NCI-H1436 treated with DMSO at 0.1 percent for 48 hours (cell line): ENCODE measurements at regions not wholly inside any gene's neighbourhood (a gene's known extent, or its start where the extent isn't known, plus 50 kb on each side); places are given as distances from the start of the nearest gene placed in this dataset.

Source experiments
- DNase-seq: peaks from one replicate; lab custom pipeline; 2025; lab: John Stamatoyannopoulos, UW

DNA sequence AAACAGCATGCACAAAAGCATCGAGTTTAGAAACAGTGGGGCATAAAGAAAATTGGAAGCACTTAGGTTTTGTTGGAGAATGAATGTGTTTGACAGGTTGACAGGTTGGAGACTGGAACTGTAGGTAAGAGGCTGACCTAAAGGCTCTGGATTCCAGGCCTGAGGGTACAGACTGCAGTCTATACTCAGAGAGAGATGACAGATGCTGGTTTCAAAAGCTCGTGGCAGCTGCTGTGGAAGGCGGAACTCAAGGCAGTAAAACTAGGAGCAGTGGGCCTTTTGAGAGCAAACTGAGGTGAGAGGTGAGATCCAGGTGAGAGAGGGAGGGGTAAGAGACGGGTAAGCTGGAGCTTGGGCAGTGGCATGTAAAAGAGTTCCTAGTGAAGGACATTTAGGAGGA is 415.2 kb downstream of the TRIML1 start:
- no peak for DNase-seq

GRCh38 chr4:188573104-188573503 is 433.9 kb downstream of the TRIML1 start:
- no peak for DNase-seq

- no peak for DNase-seq
These were observed 439.4 kb downstream of the TRIML1 start for GRCh38 chr4:188578657-188579056.

GRCh38 chr4:188596021-188596420 is 456.8 kb downstream of the TRIML1 start:
- DNase-seq = no peak

GRCh38 chr4:188603646-188604045 is 464.4 kb downstream of the TRIML1 start:
- no peak for DNase-seq

DNA sequence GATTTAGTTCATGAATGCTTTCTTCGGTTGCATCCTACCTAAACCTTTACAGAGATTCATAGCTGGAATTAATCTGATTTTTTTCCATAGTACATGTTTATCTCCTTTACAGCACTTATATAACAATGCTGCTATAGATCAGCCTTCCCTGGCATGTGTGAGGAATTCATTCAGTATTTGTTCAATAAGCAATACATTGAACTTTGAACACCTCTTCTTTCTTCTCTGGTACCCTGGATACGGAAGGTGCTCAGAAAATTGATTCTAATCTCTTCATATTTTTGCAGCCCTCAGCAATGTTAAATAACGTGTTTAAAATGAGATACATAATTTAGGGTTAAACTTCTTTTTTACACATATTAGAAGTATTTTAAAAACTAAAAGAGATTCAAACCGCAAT is 467.4 kb downstream of the TRIML1 start:
- no peak for DNase-seq

- DNase-seq = no peak
These were observed 471.9 kb downstream of the TRIML1 start for GRCh38 chr4:188611143-188611542.

- no peak for DNase-seq
These were observed 473.4 kb downstream of the TRIML1 start for GRCh38 chr4:188612659-188613058.

DNA sequence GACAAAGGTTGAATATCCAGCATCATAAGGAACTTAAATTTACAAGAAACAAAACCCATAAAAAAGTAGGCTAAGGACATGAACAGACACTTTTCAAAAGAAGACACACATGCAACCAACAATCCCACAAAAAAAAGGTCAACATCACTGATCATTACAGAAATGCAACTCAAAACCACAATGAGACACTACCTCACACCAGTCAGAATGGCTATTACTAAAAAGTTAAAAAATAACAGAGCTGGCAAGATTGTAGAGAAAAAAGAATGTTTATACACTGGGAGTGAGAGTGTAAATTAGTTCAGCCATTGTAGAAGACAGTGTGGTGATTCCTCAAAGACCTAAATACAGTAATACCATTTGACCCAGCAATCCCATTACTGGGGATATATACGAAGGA is 474.7 kb downstream of the TRIML1 start:
- DNase-seq = no peak

DNA sequence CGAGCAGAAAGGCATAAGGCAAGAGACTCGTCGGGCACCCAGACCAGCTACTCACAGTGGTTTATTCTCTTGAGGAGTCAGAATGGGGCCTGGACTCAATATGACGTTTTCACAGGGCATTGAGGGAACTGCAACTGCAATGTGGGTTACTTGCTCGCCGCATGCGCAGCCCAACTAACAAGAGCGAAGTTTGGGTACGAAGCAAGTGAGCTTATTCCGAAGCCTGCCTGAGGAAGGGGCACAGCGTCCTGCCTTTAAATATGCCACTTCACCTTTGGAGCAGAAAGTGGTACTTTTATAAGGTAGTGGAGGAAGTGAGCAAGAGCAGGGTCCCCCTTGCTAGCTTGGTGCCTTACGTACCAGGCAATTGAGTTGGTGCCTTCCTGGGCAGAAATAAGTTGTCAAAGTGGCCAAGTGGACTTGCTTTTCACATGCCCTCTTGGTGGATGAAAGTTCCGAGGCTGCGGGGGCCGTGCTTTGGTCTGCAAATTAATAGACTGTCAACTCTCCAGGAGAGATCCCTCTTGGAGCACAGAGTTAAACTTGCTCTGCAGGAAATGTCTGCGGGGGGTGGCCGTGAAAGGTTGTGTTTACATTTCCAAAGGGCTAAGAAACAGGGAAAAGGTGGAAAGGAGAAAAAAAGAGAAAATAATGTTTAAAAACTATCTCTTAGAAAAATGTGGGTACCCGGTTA is 480.4 kb downstream of the TRIML1 start:
- DNase-seq = no peak

DNA sequence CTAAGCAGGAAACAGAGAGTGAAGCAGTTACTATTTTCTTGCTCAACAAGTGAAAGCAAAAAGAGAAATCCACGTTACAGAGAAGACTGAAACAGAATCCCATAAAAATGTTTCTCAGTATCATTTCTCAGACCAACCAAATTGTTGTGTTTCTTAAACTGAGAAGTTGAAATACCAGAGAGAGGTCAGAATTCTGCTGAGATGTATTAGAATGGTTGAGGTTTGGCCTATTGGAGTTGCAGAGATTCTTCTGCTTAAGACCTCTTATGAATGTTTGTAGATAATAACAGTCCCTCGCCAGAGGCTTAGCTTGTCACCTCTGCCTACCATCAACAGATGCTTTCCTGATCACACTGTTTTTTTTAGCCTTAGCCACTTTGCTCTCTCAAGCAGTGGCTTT is 481.4 kb downstream of the TRIML1 start:
- no peak for DNase-seq

- no peak for DNase-seq
These were observed 484.1 kb downstream of the TRIML1 start for GRCh38 chr4:188623314-188623854.

DNA sequence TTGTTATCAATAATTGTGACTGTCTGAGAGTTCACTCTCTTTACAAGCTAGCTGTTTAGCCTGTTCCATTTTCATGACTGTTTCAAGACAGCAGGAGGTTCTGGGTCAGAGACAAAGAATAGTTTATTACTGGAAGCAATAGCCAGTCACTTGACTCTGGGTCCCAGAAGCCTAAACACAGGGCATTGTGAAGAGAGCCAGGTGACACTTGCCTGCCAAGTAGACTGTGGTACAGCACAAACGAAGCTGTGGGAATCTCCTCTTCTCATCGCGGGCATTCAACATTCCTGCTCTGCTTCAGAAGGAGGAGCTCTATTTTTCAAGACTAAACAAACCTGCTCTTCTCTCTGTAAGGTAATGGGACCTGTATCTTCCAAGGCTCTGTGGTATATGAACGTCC is 485.1 kb downstream of the TRIML1 start:
- no peak for DNase-seq

DNA sequence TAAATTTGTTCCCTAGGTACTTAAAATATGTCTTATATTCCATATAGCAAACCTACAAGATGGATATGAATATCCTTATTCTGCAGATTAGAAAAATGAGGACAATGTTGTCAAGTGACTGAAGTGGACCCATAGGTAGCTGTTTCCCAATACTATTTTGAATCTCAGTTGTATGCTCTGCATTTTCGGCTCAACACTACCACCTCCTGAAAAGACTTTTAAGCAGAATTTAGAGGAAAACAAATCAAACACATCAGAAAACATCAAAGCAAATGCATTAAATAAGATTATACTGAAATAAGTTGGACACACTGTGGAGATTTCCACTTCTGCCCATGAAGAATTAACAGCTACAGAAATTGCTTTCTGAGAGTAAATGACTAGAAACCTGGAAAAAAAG is 488.7 kb downstream of the TRIML1 start:
- no peak for DNase-seq

DNA sequence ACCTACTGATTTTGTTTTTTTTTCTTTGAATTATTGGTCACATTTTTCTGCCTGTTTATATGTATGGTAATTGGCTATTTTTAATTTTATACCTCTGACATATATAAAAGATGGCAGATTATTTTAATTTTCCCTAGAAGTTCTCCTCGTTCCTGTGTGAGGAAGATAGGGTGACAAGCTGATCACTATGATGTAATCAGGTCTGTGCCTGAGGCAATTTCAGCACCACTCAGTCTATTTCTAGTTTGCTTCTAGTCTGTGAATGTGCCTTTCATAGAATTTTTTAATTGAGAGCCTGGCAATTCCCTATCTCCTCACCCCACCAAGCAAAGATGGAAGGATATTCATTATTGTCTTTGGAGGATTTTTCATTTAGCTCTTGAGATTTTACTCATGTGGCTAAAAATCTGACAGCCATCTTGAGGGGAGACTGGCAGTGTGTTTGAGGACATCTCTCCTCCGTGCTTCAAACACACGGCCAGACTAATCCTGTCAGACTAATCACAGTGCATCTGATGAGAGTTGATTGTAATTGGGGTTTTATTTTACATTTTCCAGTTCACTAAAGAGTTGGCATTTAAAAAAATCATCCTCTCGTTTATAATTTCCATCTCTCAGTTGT is 500.3 kb downstream of the TRIML1 start:
- no peak for DNase-seq

GRCh38 chr4:188647820-188648370 is 508.7 kb downstream of the TRIML1 start:
- no peak for DNase-seq

- DNase-seq = no peak
These were observed 510.4 kb downstream of the TRIML1 start for GRCh38 chr4:188649635-188650034.

DNA sequence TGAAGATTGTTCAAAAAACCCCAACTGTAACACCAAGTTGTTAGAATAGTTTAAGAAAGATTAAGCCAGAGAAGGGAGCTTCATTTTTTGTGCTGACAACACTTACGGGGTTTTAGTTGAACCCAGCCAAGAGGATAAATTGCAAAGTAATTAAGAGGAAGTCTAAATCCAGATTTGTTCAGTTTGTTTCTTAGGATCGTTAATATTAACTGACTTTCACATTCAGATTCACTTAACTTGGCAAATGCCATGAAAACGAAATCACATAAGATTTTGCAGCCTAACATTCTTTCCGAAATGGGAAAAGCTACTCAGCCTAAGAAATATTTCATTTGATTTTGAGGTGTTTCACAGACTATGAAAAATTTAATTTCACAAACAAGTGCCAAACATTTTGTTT is 511.3 kb downstream of the TRIML1 start:
- no peak for DNase-seq

- no peak for DNase-seq
These were observed 518.1 kb downstream of the TRIML1 start for GRCh38 chr4:188657365-188657764.

DNA sequence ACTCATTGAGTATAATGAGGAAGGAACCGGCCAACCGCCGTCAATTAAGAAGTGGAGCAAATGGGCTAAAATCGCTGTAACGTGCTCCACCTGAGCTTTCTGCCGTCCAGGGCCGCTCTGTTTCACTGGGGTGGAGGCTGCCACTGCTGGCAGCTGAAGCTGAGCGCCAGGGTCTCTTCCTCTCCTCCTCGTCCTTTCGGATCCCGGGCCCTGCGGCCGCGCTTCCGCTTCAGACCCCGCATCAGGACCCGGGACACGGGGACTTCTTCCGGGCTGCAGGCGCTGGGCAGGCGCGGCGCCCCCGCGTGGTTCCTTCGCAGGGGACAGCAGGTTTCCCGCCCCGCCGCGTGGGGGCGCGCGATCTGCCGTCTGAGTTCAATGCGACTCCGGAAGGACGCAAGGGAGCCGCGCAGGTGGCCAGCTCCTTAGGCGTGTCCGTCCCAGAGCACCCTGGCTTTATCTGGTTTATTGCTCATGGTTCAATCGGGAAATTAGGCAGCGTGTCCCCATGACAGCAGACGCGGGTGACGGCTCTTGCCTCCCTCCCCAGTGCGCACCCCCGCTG is 519.8 kb downstream of the TRIML1 start:
- no peak for DNase-seq

- DNase-seq = no peak
These were observed 521.6 kb downstream of the TRIML1 start for GRCh38 chr4:188660796-188661195.

- DNase-seq = no peak
These were observed 522.3 kb downstream of the TRIML1 start for GRCh38 chr4:188661502-188661901.

DNA sequence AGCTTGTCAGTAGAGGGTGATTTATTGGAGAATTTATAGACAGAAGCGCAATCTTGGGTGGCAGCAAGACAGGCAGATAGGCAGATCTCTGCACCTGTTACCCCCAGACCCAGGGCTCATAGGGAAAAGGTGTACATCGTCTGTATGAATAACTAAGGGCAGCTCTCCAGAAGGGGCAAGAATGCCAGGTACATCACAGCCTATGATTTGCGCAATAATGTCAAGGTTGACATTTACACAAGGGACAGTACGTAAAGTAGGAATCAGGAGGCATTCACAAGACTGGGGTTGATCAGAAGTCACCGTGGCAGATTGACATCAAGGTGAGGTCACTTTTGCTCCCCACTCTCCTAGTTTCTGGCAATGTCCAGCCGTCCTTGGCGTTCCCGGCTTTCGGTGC is 524.1 kb downstream of the TRIML1 start:
- no peak for DNase-seq
